Brain pericyte (primary cell): ENCODE measurements at regions not wholly inside any gene's neighbourhood (a gene's known extent, or its start where the extent isn't known, plus 50 kb on each side); places are given as distances from the start of the nearest gene placed in this dataset.

Experiments used
- DNase-seq: peaks from one replicate; pipeline ENCODE4 v3.0.0-alpha.2; 2012; ENCODE audit warnings: low read depth, low spot score

DNA sequence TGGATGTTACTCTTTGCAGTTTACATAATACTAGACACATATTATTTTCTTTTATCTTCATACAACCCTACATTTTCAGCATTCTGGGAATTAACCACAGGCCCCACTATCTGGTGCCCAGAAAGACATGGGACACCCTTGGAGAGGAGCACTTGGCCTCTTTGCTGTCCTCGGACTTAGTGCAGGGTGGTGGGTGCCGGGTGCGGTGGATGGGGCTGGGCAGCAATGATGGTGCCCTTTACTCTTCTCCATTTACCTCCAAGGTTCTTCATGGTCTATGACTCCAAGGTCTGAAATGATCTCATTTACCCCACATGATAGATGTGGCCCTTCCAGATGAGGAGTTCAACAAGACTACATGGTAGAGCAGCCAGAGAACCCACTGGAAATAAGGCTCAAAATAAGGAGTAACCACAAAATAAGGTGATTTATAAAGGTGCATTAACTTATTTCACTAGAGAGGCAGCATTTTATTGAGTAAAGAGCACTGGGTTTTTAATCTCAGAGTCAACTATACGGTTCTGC is 56.2 kb upstream of the IGFBP3 start:
- no peak for DNase-seq

GRCh38 chr7:45976485-45976856 is 55.4 kb upstream of the IGFBP3 start:
- no peak for DNase-seq

- no peak for DNase-seq
Observed at GRCh38 chr7:45975847-45976484, 54.9 kb upstream of the IGFBP3 start.

DNA sequence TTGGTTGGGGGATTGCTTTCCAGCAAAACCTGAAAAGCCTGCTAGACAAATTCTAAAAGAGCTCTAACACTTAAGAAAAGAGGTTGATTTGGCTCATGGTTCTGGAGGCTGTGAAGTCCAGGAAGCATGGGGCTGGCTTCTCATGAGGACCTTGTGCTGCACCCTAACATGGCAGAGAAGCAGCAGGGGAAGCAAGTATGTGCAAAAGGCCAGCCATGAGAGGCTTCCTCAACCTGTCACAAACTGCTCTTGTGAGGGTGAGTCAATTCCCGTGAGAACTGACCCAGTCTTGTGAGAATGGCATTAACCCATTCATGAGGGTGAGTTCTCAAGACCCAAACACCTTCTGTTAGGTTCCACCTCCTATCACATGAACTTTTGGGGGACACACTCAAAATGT is 54.3 kb upstream of the IGFBP3 start:
- no peak for DNase-seq

DNA sequence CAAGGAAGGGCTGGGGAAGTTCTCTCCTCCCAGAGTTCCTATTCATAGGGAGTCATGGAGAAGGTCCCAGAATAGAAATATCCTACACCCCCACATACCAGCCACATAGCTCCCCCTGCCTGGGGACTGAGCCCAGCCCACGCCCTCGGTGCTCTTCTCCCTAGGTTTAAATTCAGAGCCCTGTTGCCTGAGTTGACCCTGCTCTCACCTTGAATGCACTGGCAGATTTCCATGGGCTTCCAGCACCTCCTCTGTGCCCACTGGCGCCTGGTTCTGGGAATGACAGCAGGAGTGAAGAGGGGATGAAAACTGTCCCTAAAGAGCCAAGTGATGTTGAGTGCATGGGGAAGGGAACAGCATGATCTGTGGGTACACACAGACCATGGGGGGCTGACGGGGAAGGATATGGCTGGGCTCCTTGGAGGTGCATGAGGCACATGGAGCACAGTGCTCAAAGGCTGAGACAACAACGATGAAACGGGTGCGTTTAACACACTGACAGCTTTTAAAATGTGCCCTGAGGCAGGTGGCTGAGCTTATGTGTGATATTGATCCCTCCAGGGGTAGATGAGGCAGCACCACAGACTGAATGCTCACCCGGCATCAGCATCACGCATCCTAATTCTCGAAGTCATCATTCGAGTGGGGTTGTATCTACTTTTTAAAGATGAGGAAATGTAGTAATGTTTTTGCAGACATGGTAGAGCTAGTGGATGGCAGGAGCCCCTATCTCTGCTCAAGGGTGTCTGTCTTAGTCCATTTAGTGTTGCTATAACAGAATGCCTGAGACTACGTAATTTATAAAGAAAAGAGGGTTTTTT is 53.7 kb upstream of the IGFBP3 start:
- DNase-seq: no peak

DNA sequence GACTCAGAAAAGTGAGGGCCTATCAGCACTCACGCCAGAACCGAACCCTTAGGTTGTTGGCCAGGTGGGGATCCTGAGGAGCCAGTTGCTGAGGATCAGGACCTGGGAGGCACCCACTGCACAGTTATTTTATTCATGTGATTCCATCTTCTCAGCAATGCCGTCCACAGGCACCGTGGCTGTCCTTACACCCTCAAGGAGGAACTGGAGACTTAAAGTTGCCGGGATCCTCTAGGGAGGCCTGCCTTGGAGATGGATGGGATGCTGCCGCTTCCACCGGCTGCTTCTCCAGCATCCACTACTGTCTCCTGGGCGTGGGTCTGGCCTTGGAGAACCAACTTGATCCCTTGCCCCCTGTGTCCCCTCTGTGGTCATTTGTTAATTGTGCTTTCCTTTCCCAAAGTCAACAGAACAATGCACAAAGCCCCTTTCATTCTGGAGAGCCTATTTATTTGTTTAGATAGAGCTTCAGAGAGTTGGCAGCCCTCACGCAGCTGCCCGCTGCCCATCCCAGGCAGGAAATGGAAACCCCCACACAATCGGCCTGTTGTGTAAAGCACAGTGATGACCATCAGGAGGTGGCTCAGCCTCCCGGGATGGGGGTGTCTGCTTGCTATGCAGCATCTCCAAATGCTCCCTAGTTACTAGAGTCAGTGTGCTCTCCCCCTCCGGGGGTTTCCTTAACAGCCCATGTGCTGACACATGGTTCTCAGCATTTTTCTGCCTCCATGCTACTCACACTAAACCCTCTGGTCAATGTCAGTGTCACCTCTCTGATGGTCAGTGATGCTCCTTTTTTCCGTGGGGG is 52.9 kb upstream of the IGFBP3 start:
- DNase-seq: no peak

- DNase-seq: no peak
Observed at GRCh38 chr7:45972629-45973312, 51.7 kb upstream of the IGFBP3 start.

DNA sequence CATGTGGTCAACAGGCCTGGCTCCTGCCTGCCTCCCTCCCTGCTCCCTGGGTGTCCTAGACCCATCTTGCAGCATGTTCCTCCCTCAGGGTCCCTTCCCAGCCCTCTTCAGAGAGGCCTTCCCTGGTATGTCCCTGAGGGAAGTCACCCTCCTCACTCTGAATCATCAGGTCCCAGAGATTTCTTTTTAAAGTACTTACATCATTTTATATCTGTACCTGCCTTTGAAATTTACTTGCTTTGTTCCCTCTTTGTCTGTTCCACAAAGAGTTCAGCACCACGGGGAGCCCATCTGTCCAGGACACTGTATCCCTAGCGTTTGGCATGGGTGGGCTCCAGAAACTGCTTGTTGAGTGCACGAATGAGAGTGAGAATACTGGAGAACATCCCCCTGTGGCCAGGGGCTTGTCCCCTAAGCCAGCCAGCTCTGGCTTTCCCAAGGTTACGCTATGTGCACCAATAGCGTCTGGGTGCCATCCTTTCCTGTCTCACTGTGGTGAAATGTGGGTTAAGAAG is 50.6 kb upstream of the IGFBP3 start:
- DNase-seq: no peak

DNA sequence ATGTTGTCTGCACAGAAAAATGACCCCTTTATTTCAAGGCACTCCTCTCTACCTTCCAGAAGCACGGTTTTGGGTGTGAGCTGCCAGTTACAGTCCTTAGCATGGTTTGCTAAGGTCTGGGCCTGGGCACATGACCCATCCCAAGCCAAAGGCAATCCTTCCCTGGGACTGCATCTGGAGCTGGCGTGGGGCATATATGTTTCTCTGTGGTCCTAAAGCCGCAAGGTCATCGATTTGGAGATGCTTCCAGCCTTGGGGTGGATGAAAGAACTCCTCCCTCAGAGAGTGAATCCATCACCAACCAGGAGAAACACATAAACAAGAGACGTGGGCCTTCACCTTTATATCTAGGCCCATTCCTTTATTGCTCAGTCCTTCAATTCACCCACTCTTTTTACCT is 50.1 kb upstream of the IGFBP3 start:
- no peak for DNase-seq
